ENCODE measurements at regions not wholly inside any gene's neighbourhood (a gene's known extent, or its start where the extent isn't known, plus 50 kb on each side); places are given as distances from the start of the nearest gene placed in this dataset.

GRCh38 chr1:116262995-116263385 lies 110.1 kb upstream of the ATP1A1 start:
- no peak for DNase-seq (ENCODE audit: low spot score)

- no peak for DNase-seq (ENCODE audit: low spot score)
Measured at GRCh38 chr1:116265931-116266863, 106.8 kb upstream of the ATP1A1 start.

GRCh38 chr1:116266864-116267212 lies 106.2 kb upstream of the ATP1A1 start:
- no peak for DNase-seq (ENCODE audit: low spot score)

- peak; percentile 21 for DNase-seq (ENCODE audit: low spot score)
Measured at GRCh38 chr1:116268211-116268610, 104.8 kb upstream of the ATP1A1 start.

- DNase-seq (ENCODE audit: low spot score) = no peak
Measured at GRCh38 chr1:116270316-116271057, 102.6 kb upstream of the ATP1A1 start.

- DNase-seq (ENCODE audit: low spot score) = no peak
Measured at GRCh38 chr1:116273042-116273783, 99.8 kb upstream of the ATP1A1 start.

- no peak for DNase-seq (ENCODE audit: low spot score)
Measured at GRCh38 chr1:116276532-116276931, 96.5 kb upstream of the ATP1A1 start.

GRCh38 chr1:116277840-116278540 lies 95.1 kb upstream of the ATP1A1 start:
- no peak for DNase-seq (ENCODE audit: low spot score)

- no peak for DNase-seq (ENCODE audit: low spot score)
Measured at GRCh38 chr1:116278541-116278866, 94.5 kb upstream of the ATP1A1 start.

- DNase-seq (ENCODE audit: low spot score) = no peak
Measured at GRCh38 chr1:116279715-116280114, 93.3 kb upstream of the ATP1A1 start.

GRCh38 chr1:116284819-116285390 lies 88.1 kb upstream of the ATP1A1 start:
- DNase-seq (ENCODE audit: low spot score) = no peak

- no peak for DNase-seq (ENCODE audit: low spot score)
Measured at GRCh38 chr1:116286541-116286971, 86.5 kb upstream of the ATP1A1 start.

- DNase-seq (ENCODE audit: low spot score) = no peak
Measured at GRCh38 chr1:116287341-116288200, 85.5 kb upstream of the ATP1A1 start.

GRCh38 chr1:116288201-116288598 lies 84.8 kb upstream of the ATP1A1 start:
- DNase-seq (ENCODE audit: low spot score) = no peak

- no peak for DNase-seq (ENCODE audit: low spot score)
Measured at GRCh38 chr1:116289193-116289592, 83.9 kb upstream of the ATP1A1 start.

- peak; percentile 72 for DNase-seq (ENCODE audit: low spot score)
Measured at GRCh38 chr1:116290085-116290705, 82.8 kb upstream of the ATP1A1 start.

- no peak for DNase-seq (ENCODE audit: low spot score)
Measured at GRCh38 chr1:116291024-116291423, 82.0 kb upstream of the ATP1A1 start.

- no peak for DNase-seq (ENCODE audit: low spot score)
Measured at GRCh38 chr1:116292929-116293725, 79.9 kb upstream of the ATP1A1 start.
